HG03095 (cell line): ENCODE measurements at regions not wholly inside any gene's neighbourhood (a gene's known extent, or its start where the extent isn't known, plus 50 kb on each side); places are given as distances from the start of the nearest gene placed in this dataset.

Source experiments
- ATAC-seq: cut with Tn5 transposase; IDR thresholded peaks from one replicate; pipeline ENCODE4 v1.9.1; 2021; ENCODE audit warnings: moderate library complexity; ENCODE audit not compliant: unreplicated experiment

GRCh38 chr10:43981232-43981631 is 332.6 kb upstream of the ZNF32 start:
- no peak for ATAC-seq

GRCh38 chr10:43980715-43981114 is 332.0 kb upstream of the ZNF32 start:
- no peak for ATAC-seq

GRCh38 chr10:43980313-43980712 is 331.6 kb upstream of the ZNF32 start:
- ATAC-seq: no peak

- ATAC-seq: no peak
Observed at GRCh38 chr10:43979551-43979950, 330.9 kb upstream of the ZNF32 start.

DNA sequence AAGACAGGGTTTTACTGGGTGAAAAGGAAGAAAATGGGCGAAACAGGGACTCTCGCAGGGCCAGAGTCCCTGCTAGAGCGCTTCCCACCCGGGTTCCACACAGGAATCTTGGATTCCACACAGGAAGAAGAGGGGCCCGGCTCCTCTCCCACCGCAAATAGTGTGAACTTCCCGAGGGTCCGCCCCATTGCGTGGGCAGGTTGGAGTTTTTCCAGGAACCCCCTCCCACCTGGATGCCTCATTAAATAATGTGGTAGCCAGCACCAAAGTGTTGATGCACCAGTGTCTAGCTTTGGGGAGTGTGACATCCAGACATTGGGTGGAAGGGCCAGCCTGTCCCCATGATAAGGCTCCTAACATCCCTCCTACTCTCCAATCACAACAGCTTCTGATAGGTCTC is 330.3 kb upstream of the ZNF32 start:
- ATAC-seq: no peak

- no peak for ATAC-seq
Observed at GRCh38 chr10:43978091-43978490, 329.4 kb upstream of the ZNF32 start.

DNA sequence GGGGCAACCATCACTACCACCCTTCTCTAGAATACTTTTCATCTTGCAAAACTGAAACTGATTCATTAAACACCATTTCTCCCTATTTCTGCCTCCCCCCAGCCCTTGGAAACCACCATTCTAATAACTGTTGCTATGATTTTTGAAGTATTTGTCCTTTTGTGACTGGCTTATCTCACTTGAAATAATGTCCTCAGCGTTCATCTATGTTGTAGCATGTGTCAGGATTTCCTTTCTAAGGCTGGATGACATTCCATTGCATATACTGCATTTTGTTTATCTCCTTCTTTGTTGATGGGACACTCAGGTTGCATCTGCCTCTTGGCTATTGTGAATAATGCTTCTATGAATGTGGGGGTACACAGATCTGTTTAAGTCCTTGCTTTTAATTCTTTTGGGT is 327.6 kb upstream of the ZNF32 start:
- ATAC-seq: no peak

DNA sequence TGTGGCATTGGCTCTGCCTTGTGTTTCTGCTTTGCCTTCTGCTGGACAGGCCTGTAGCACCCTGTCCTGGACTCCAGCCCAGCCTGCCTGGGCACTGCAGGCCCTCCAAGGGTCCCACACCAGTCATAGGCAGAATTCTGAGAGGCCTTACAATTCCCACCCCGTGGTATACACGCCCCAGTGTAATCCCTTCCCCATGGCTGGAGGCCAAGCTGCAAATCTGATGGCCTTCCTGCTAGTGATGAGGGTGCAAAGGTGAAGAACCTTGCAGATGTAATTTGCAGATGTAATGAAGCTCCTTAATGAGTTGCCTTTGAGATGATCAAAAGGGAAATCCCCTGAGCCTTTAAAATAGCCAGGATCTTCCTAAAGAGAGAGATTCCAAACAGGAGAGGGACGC is 325.1 kb upstream of the ZNF32 start:
- no peak for ATAC-seq

DNA sequence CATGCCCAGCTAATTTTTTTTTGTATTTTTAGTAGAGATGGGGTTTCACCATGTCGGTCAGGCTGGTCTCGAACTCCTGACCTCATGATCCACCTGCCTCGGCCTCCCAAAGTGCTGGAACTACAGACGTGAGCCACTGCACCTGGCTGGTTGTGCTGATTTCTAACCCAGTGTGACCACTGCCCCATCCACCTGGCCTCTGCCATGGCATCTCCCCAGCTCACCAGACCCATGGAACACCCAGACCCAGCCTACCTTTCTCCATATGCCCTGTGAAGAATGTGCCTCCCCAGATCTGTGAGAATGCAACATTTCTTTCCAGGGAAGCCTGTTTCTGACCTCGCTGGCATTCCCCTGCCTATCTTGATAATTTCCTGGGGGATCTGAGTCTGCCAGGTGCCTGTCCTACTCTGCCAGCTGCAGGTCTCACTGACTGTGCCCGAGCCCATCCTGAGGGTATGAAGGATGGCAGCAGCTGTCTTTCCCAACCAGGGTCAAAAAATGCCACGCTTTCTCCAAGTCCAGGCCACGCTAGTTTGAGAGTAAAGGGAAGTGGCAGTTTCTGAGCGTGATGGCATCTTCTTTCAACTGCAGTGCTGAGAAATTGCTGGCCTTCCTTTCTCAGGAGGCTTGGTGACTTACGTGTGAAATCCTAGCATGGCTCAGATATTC is 324.4 kb upstream of the ZNF32 start:
- no peak for ATAC-seq

GRCh38 chr10:43971981-43972380 is 323.3 kb upstream of the ZNF32 start:
- ATAC-seq: no peak

DNA sequence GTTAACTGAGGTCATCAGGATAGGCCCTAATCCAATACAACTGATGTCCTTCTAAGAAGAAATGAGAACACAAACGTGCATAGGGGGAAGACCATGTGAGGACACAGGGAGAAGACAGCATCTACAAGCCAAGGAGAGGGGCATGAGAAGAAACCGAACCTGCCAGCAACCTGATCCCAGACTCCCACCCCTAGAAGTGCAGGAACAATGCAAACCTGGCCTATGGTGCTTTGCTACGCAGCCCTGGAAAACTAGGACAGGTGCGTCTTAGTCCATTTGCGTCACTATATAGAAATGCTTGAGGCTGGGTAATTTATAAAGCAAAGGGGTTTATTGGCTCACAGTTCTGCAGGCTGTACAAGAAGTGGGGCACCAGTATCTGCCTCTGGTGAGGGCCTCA is 322.6 kb upstream of the ZNF32 start:
- ATAC-seq: no peak

GRCh38 chr10:43970717-43971116 is 322.0 kb upstream of the ZNF32 start:
- no peak for ATAC-seq

GRCh38 chr10:43970018-43970698 is 321.5 kb upstream of the ZNF32 start:
- ATAC-seq: no peak

DNA sequence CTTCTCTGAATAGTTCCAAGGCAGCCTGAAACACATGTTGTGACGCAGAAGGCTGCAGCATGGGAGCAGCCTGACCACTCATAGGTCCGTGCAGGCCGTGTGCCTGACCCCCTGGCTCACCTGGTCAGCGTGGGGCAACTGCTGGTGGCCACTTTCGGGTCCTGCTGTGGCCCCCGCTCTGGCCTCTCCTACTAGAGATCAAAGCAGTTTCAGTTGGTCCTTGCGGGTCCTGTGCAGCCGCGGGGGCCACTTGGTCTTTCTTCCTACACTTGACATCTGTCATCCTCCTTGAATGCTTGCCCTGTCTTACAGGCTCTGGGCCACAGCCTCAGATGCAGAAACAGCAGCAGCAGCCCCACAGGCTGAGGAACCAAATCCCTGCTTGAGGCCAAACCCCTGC is 320.8 kb upstream of the ZNF32 start:
- ATAC-seq: no peak

DNA sequence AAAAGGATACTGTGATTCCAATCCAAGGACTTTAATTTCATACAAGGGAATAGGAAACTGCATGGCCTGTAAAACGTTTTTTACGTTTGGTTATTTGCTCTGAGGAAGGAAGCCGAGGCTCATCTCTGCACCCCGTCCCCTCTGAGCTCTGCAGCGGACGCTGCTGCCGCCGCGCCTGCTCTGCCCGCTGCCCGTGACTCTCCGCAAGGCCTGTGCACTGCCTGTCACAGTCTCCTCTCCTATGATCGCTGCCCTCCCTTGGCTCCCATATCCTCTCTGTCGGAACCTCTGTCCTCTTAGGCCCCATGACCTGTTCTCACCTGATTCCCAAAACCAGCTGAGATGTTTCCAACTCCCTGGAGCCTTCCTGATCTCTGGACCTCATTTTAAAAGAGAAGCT is 320.3 kb upstream of the ZNF32 start:
- no peak for ATAC-seq

DNA sequence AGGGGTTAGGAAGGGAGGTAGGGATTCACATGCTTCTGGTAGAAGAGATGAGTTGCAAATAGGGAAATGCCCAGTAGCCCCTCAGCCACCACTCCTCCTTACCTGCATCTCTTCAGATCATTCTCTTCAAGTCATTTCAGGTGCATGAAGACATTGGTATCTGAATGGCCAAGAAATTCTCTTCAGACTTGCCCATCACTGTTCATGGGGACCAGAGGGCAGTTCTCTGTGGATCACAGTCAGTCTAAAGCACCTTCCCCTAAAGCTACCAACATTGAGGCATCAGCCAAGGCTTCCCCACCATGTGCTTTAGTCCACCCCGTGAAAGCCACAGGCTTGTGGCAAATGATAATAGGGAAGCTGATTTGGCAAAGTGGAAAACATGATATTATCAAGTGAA is 319.4 kb upstream of the ZNF32 start:
- ATAC-seq: no peak

- no peak for ATAC-seq
Observed at GRCh38 chr10:43966571-43966965, 317.9 kb upstream of the ZNF32 start.

- no peak for ATAC-seq
Observed at GRCh38 chr10:43965918-43966570, 317.4 kb upstream of the ZNF32 start.

GRCh38 chr10:43965033-43965917 is 316.6 kb upstream of the ZNF32 start:
- no peak for ATAC-seq

GRCh38 chr10:43964486-43964885 is 315.8 kb upstream of the ZNF32 start:
- ATAC-seq: no peak

DNA sequence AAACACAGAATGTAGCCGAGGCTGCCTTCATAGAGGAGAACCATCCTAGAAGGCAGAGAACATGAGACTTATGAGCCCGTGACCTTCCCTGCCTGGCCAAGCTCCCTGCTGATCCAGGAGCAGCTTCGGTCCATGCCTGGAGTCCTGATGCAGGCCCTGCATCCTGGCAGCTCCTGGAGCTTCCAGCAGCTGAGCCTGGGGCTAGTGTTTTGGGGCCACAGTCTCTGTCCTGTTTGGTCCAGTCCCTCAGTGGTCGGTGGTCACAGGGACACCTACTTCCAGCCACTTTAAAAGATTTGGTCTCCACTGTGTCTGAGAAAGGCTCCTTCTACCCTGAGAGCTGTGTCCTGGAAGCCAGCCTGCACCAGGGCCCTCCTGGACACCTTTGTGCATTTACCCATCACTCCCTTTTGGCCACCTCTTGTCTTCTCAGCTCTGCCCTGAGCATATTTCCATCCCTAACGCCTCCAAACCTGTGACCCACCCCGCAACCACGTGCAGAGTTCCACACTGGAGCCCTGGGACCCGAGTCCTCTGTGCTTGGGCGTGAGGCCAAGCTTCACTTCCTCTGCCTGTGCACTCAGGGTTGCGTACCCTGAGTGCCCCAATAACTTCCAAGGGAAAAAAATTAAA is 315.2 kb upstream of the ZNF32 start:
- no peak for ATAC-seq
